GM12891 (cell line): ENCODE measurements at regions not wholly inside any gene's neighbourhood (a gene's known extent, or its start where the extent isn't known, plus 50 kb on each side); places are given as distances from the start of the nearest gene placed in this dataset.

Experiments used
- POLR2A ChIP-seq: IDR thresholded peaks from 2 replicates; pipeline ENCODE4 v1.6.1; 2011; ENCODE audit warnings: low read depth, low read length, control low read depth
- TAF1 ChIP-seq: IDR thresholded peaks from 2 replicates; pipeline ENCODE4 v1.6.1; 2011; ENCODE audit warnings: low read depth, low read length, control low read depth

GRCh38 chr12:90399357-90399756 lies 555.6 kb downstream of the CCER1 start:
- TF ChIP-seq POLR2A (no peak), TAF1 (no peak)
